Skeletal muscle satellite cell (primary cell): ENCODE measurements at regions not wholly inside any gene's neighbourhood (a gene's known extent, or its start where the extent isn't known, plus 50 kb on each side); places are given as distances from the start of the nearest gene placed in this dataset.

Source experiments
- H3K27me3 ChIP-seq: 2 replicates; pipeline ENCODE4 v1.7.0; 2013; ENCODE audit warnings: low read length; ENCODE audit not compliant: control insufficient read depth, insufficient read depth
- H3K36me3 ChIP-seq: 2 replicates; pipeline ENCODE4 v1.7.0; 2013; ENCODE audit warnings: mild to moderate bottlenecking, control low read depth, low read length; ENCODE audit not compliant: insufficient read depth
- H3K4me1 ChIP-seq: 2 replicates; pipeline ENCODE4 v1.7.0; 2013; ENCODE audit warnings: low read length; ENCODE audit not compliant: control insufficient read depth, insufficient read depth
- H3K4me2 ChIP-seq: 2 replicates; pipeline ENCODE4 v1.7.0; 2013; ENCODE audit warnings: mild to moderate bottlenecking, low read length
- H3K4me3 ChIP-seq: 2 replicates; pipeline ENCODE4 v1.7.0; 2013; ENCODE audit warnings: low read length
- H3K9ac ChIP-seq: 2 replicates; pipeline ENCODE4 v1.7.0; 2013; ENCODE audit warnings: mild to moderate bottlenecking, low read depth, low read length, moderate library complexity
- H3K9me3 ChIP-seq: replicated peaks from 2 replicates; pipeline ENCODE4 v1.7.0; 2013; ENCODE audit warnings: mild to moderate bottlenecking, control low read depth, low read length

- H3K4me1 ChIP-seq = peaks cover 33% of the 10 kb centered on the region
- no peak overlapping the region for H3K4me3 ChIP-seq
- H3K36me3 ChIP-seq = no peaks in the 10 kb centered on the region
- no peaks in the 10 kb centered on the region for H3K27me3 ChIP-seq
- no peak overlapping the region for H3K4me2 ChIP-seq
- H3K9ac ChIP-seq = no peak overlapping the region
- H3K9me3 ChIP-seq = no peaks in the 10 kb centered on the region
Observed at GRCh38 chr1:172978595-172978994, 72.1 kb downstream of the TNFSF18 start.

GRCh38 chr1:172979828-172980227 is 70.9 kb downstream of the TNFSF18 start:
- no peaks in the 10 kb centered on the region for H3K9me3 ChIP-seq
- no peak overlapping the region for H3K9ac ChIP-seq
- H3K27me3 ChIP-seq = no peaks in the 10 kb centered on the region
- H3K36me3 ChIP-seq = no peaks in the 10 kb centered on the region
- H3K4me2 ChIP-seq = no peak overlapping the region
- H3K4me1 ChIP-seq = peaks cover 33% of the 10 kb centered on the region
- no peak overlapping the region for H3K4me3 ChIP-seq

GRCh38 chr1:172980456-172980855 is 70.3 kb downstream of the TNFSF18 start:
- H3K9ac ChIP-seq = no peak overlapping the region
- no peaks in the 10 kb centered on the region for H3K36me3 ChIP-seq
- H3K4me3 ChIP-seq = peak overlapping the region; percentile 11
- H3K9me3 ChIP-seq = no peaks in the 10 kb centered on the region
- peaks cover 32% of the 10 kb centered on the region for H3K4me1 ChIP-seq
- H3K4me2 ChIP-seq = no peak overlapping the region
- no peaks in the 10 kb centered on the region for H3K27me3 ChIP-seq

GRCh38 chr1:172980971-172981370 is 69.8 kb downstream of the TNFSF18 start:
- Histone ChIP-seq H3K9ac (no peak overlapping the region), H3K4me3 (no peak overlapping the region), H3K27me3 (no peaks in the 10 kb centered on the region), H3K36me3 (no peaks in the 10 kb centered on the region), H3K4me2 (no peak overlapping the region), H3K9me3 (no peaks in the 10 kb centered on the region), H3K4me1 (peaks cover 27% of the 10 kb centered on the region)
